Common myeloid progenitor, CD34-positive (primary cell): ENCODE measurements at regions not wholly inside any gene's neighbourhood (a gene's known extent, or its start where the extent isn't known, plus 50 kb on each side); places are given as distances from the start of the nearest gene placed in this dataset.

Experiments used
- CTCF ChIA-PET: fragments of 350-600 bp; sonication (Branson Sonifier 250); formaldehyde crosslinking; loops from one replicate; lab custom pipeline; 2021; ENCODE audit warnings: antibody characterized with exemption; lab: Charles Lee
- POLR2A ChIA-PET: fragments of 350-600 bp; sonication (Branson Sonifier 250); formaldehyde crosslinking; loops from one replicate; lab custom pipeline; 2021; ENCODE audit warnings: antibody characterized with exemption; lab: Charles Lee
- DNase-seq, 3 donors: peaks; one replicate each; pipeline versions ENCODE4 v3.0.0 to v3.0.0-alpha.2; 2013
- H3K27ac ChIP-seq, 2 experiments: 1 replicate in 1 of 2; 2 replicates in 1 of 2; pipeline ENCODE4 v1.7.0; 2013; ENCODE audit warnings: inconsistent platforms in 2 of 2, low read length in 2 of 2, mild to moderate bottlenecking in 2 of 2, low read depth in 1 of 2, moderate library complexity in 1 of 2; ENCODE audit not compliant: severe bottlenecking in 2 of 2, insufficient read depth in 1 of 2, poor library complexity in 1 of 2
- H3K27me3 ChIP-seq, 5 experiments: replicated peaks in 2 of 5; 1 replicate in 3 of 5; 2 replicates in 2 of 5; pipeline versions ENCODE4 v1.6.1 to v1.7.0; 2013; ENCODE audit warnings: low read length in 4 of 5, mild to moderate bottlenecking in 2 of 5, moderate library complexity in 2 of 5, inconsistent platforms in 1 of 5; ENCODE audit not compliant: insufficient read depth in 5 of 5, control insufficient read depth in 4 of 5
- H3K36me3 ChIP-seq, 4 experiments: 1 replicate in 2 of 4; 2 replicates in 2 of 4; pipeline versions ENCODE4 v1.6.1 to v1.7.0; 2013; ENCODE audit warnings: low read length in 3 of 4, control low read depth in 1 of 4, mild to moderate bottlenecking in 1 of 4; ENCODE audit not compliant: control insufficient read depth in 4 of 4, insufficient read depth in 4 of 4
- H3K4me1 ChIP-seq, 4 experiments: 1 replicate in 3 of 4; 2 replicates in 1 of 4; pipeline versions ENCODE4 v1.6.1 to v1.7.1; 2013; ENCODE audit warnings: low read length in 3 of 4, mild to moderate bottlenecking in 3 of 4, control low read depth in 1 of 4, inconsistent platforms in 1 of 4, moderate library complexity in 1 of 4; ENCODE audit not compliant: control insufficient read depth in 4 of 4, insufficient read depth in 4 of 4; ENCODE audit errors: control extremely low read depth in 1 of 4
- H3K4me3 ChIP-seq, 7 experiments: 1 replicate in 4 of 7; 2 replicates in 3 of 7; pipeline versions ENCODE4 v1.5.1 to v1.7.0; 2013; ENCODE audit warnings: mild to moderate bottlenecking in 7 of 7, low read length in 6 of 7, moderate library complexity in 6 of 7, inconsistent platforms in 2 of 7, low read depth in 2 of 7, control low read depth in 1 of 7; ENCODE audit not compliant: insufficient read depth in 4 of 7, control insufficient read depth in 1 of 7; ENCODE audit errors: extremely low read depth in 1 of 7
- H3K9me3 ChIP-seq, 5 experiments: 1 replicate in 4 of 5; 2 replicates in 1 of 5; pipeline versions ENCODE4 v1.6.1 to v1.7.1; 2013; ENCODE audit warnings: low read length in 4 of 5, mild to moderate bottlenecking in 2 of 5, inconsistent platforms in 1 of 5, low read depth in 1 of 5, moderate library complexity in 1 of 5; ENCODE audit not compliant: control insufficient read depth in 4 of 5, insufficient read depth in 2 of 5; ENCODE audit errors: control extremely low read depth in 1 of 5
- WGBS: methylation state at CpG from one replicate; pipeline ENCODE4 v1.1.5; 2013; ENCODE audit not compliant: insufficient coverage; 5-methylcytosine and 5-hydroxymethylcytosine counted together

GRCh38 chr4:161061046-161061445, 1102.8 kb downstream of the FSTL5 start:
- H3K4me3 ChIP-seq = no peak overlapping the region
- no peak overlapping the region for H3K27ac ChIP-seq
- DNase-seq = no peak
- WGBS = no CpG with 5 or more reads among the region's 1 CpG
- H3K9me3 ChIP-seq = no peaks in the 10 kb centered on the region
- H3K27me3 ChIP-seq = no peaks in the 10 kb centered on the region
- ChIA-PET CTCF (no interaction called here), POLR2A (no interaction called here)
- H3K36me3 ChIP-seq = no peaks in the 10 kb centered on the region
- H3K4me1 ChIP-seq = no peaks in the 10 kb centered on the region
